ENCODE measurements at regions not wholly inside any gene's neighbourhood (a gene's known extent, or its start where the extent isn't known, plus 50 kb on each side); places are given as distances from the start of the nearest gene placed in this dataset.

DNA sequence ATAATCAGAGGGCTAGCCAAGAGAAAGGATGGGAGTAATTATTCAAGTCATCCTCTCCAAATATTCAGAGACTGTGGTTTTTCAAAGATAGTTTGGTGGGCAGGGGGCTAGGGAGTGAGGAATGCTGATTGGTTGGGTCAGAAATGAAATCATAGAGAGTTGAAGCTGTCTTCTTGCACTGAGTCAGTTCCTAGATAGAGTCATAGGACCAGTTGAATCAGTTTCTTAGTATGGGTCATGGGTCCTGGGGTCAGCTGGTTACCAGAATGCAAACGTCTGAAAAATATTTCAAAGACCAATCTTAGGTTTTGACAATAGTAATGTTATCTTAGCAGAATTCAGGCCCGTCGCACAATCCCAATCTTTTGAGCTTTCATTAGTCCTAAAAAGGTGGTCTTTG lies 171.4 kb upstream of the SPATS2L start:
- Histone ChIP-seq H3K4me1 (no peaks in the 10 kb centered on the region), H3K9me3 (no peaks in the 10 kb centered on the region), H3K4me3 (no peak overlapping the region), H3K36me3 (no peaks in the 10 kb centered on the region), H3K27ac (no peak overlapping the region), H3K27me3 (no peaks in the 10 kb centered on the region)
- no peak for TF ChIP-seq POLR2A (IDR thresholded peaks at IDR 0.05)
- TF ChIP-seq, protein P1, sequence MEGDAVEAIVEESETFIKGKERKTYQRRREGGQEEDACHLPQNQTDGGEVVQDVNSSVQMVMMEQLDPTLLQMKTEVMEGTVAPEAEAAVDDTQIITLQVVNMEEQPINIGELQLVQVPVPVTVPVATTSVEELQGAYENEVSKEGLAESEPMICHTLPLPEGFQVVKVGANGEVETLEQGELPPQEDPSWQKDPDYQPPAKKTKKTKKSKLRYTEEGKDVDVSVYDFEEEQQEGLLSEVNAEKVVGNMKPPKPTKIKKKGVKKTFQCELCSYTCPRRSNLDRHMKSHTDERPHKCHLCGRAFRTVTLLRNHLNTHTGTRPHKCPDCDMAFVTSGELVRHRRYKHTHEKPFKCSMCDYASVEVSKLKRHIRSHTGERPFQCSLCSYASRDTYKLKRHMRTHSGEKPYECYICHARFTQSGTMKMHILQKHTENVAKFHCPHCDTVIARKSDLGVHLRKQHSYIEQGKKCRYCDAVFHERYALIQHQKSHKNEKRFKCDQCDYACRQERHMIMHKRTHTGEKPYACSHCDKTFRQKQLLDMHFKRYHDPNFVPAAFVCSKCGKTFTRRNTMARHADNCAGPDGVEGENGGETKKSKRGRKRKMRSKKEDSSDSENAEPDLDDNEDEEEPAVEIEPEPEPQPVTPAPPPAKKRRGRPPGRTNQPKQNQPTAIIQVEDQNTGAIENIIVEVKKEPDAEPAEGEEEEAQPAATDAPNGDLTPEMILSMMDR (IDR thresholded peaks at IDR 0.05): no peak
- intact Hi-C loops (cut with DNase I; ENCODE audit: low total_unique reads): no loop called here
- DNase-seq: no peak

DNA sequence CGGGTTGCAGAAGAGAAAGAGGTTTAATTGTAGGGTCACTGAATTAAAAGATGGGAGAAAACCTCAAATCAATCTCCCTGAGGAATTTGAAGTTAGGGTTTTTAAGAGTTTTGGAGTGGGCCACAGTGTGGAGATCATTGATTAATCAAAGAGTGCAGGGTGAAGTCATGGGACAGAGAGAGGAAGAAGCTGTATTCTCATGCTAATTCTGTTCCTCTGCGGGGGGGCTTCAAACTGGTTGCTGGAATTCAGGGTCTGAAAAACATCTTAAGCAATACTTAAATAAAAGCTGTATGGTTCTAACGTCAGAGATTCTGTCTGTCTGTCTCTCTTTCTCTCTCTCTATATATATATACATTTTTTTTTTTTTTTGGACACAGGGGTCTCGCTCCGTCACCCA lies 169.8 kb upstream of the SPATS2L start:
- Histone ChIP-seq H3K27me3 (no peaks in the 10 kb centered on the region), H3K27ac (no peak overlapping the region)
- DNase-seq: no peak

DNA sequence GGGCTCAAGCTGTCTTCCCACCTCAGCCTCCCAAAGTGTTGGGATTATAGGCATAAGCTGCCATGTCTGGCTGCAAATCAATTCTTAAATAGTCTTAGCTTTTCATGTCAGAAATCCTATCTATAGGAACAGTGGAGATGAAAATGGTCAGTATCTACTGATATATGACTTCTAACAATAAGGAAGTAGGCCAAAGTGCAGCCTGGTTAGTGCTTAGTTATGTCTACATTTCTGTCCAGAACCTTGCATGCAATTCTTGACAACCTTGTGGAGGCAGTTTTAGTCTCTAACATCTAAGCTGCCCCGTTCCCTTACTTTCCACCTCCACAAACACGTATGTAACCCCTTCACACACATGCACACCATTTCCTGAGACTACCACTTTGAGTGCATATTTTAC lies 169.2 kb upstream of the SPATS2L start:
- intact Hi-C loops (cut with DNase I; ENCODE audit: low total_unique reads): no loop called here
- Histone ChIP-seq H3K4me1 (no peaks in the 10 kb centered on the region), H3K27me3 (no peaks in the 10 kb centered on the region), H3K4me3 (no peak overlapping the region), H3K27ac (peak overlapping the region in 1 of 2 donors; percentile 70), H3K36me3 (no peaks in the 10 kb centered on the region), H3K9me3 (no peaks in the 10 kb centered on the region)
- no peak for DNase-seq
- TF ChIP-seq, protein P1 (IDR thresholded peaks at IDR 0.05): no peak
- no peak for TF ChIP-seq POLR2A (IDR thresholded peaks at IDR 0.05)

More for the DNA sequence above, 169.8 kb upstream of the SPATS2L start:
- Histone ChIP-seq H3K4me3 (no peak overlapping the region), H3K9me3 (no peaks in the 10 kb centered on the region), H3K36me3 (no peaks in the 10 kb centered on the region), H3K4me1 (no peaks in the 10 kb centered on the region)
- intact Hi-C loops (cut with DNase I; ENCODE audit: low total_unique reads): no loop called here
- TF ChIP-seq, protein P1 (IDR thresholded peaks at IDR 0.05): no peak
- no peak for TF ChIP-seq POLR2A (IDR thresholded peaks at IDR 0.05)

DNA sequence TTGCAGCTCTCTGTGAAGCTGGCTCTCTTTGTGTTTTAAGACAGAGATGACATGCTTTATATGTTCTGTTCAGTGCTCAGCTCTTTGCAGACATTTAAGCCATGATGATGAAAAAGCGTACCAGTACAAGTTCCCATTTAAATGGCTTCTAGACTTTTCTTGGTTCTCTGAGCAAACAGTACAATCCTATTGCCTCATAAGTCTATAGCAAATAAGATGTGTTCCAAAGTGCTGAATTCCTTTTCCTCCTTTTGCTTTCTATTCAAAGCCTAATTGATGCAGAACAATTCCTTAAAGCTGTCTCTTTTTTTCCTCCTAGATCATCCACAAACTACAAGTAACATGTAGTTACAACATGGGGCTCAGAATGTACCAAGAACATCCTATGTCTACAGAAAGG lies 168.8 kb upstream of the SPATS2L start:
- H3K4me3 ChIP-seq: no peak overlapping the region
- TF ChIP-seq POLR2A (IDR thresholded peaks at IDR 0.05): no peak
- TF ChIP-seq, protein P1 (IDR thresholded peaks at IDR 0.05): no peak
- intact Hi-C loops (cut with DNase I; ENCODE audit: low total_unique reads): no loop called here
- no peaks in the 10 kb centered on the region for H3K4me1 ChIP-seq
- H3K36me3 ChIP-seq: no peaks in the 10 kb centered on the region
- DNase-seq: no peak
- no peaks in the 10 kb centered on the region for H3K27me3 ChIP-seq
- H3K27ac ChIP-seq: peak overlapping the region; percentile 47 to 70
- no peaks in the 10 kb centered on the region for H3K9me3 ChIP-seq

DNA sequence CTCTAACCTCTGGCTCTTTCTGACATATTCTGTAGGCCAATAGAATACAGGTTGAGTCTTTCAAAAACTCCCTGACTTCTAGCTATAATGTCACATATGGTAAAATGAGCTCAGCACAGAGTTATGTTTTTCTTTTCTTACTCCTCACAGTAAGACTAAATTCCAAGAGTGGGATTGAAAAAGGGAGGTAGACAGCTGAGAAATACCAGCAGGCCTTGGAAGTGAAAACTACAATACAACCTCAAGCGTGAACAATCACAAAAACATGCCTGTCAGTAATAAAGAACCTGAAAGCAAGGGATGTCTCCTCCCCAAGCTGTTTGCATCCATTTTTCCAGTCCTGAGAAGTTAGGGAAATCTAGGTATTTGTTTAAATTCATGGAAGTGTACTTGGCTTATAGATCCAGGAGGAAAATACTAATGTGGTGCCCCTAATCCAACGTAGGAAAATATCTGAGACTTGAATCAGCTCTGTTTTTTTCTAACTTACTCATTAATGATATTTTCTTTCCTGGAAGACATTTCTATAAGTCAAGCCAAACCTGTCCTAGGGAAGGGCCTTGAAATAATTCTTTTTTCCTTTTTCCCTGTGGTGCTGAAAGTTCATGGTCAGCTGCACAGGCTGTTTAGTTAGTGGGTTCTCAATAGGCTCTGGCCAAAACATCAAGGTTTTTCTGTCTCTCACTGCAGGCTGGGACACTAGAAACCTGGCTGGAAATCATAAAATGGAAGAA lies 167.9 kb upstream of the SPATS2L start:
- peak in 1 of 2 donors; percentile 20 for DNase-seq
- Histone ChIP-seq H3K36me3 (no peaks in the 10 kb centered on the region), H3K4me3 (no peak overlapping the region), H3K9me3 (no peaks in the 10 kb centered on the region), H3K4me1 (no peaks in the 10 kb centered on the region), H3K27ac (peak overlapping the region; percentile 47 to 70), H3K27me3 (no peaks in the 10 kb centered on the region)
- TF ChIP-seq POLR2A (IDR thresholded peaks at IDR 0.05): no peak
- TF ChIP-seq, protein P1 (IDR thresholded peaks at IDR 0.05): no peak
- intact Hi-C loops (cut with DNase I; ENCODE audit: low total_unique reads): no loop called here

All from uterus (tissue), 3 donors.